ENCODE measurements at regions not wholly inside any gene's neighbourhood (a gene's known extent, or its start where the extent isn't known, plus 50 kb on each side); places are given as distances from the start of the nearest gene placed in this dataset.
"Not testable (repeated sequence)": the region's sequence is repeated elsewhere in the genome, so short reads cannot be mapped to it uniquely, and the experiment has no call there.

DNA sequence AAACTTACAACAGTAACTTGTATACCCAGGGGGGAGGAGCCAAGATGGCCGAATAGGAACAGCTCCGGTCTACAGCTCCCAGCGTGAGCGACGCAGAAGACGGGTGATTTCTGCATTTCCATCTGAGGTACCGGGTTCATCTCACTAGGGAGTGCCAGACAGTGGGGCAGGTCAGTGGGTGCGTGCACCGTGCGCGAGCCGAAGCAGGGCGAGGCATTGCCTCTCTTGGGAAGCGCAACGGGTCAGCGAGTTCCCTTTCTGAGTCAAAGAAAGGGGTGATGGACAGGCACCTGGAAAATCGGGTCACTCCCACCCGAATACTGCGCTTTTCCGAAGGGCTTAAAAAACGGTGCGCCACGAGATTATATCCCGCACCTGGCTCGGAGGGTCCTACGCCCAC lies 278.8 kb downstream of the FAM47B start:
- H3K4me3 ChIP-seq (replicated peaks; ENCODE audit: low read depth, low read length); DNase-seq (ENCODE audit: extremely low read depth, insufficient read length); H3K27me3 ChIP-seq (replicated peaks; ENCODE audit: control insufficient read depth, insufficient read depth, low read length); H3K36me3 ChIP-seq (ENCODE audit: control insufficient read depth, insufficient read depth, low read length): not testable (repeated sequence)

DNA sequence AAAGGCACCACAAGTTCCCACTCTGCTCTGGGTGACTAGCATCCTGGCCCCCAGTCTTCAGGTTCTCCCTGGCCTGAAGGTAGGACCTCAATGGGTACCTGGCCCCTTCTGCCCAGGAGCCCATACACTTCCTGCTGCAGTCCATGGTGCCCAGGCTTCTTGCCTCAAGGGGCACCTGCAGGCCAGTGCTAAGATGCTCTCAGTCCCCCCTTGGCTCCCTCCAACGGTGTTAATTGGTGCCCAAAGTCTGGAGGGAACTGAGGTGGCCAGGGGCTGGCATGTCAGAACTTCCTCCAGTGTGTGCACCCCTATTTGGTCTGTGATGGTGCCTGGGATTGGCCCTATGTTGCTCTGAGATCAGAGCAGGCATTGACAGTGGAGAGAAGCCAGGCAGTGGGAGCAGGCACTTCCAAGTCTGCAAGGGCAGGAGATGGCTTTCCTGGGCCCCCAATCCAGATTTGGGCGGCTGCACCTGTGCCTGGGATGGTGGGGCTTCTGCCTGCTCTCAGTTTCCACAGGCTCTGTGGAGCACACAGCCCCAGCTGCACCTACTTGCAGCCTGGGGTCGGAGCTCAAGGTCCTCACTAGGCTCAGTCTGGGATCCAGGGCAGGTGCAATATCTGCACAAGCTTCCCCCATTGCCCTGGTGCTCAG lies 301.6 kb downstream of the FAM47B start:
- TF ChIP-seq, protein P1, sequence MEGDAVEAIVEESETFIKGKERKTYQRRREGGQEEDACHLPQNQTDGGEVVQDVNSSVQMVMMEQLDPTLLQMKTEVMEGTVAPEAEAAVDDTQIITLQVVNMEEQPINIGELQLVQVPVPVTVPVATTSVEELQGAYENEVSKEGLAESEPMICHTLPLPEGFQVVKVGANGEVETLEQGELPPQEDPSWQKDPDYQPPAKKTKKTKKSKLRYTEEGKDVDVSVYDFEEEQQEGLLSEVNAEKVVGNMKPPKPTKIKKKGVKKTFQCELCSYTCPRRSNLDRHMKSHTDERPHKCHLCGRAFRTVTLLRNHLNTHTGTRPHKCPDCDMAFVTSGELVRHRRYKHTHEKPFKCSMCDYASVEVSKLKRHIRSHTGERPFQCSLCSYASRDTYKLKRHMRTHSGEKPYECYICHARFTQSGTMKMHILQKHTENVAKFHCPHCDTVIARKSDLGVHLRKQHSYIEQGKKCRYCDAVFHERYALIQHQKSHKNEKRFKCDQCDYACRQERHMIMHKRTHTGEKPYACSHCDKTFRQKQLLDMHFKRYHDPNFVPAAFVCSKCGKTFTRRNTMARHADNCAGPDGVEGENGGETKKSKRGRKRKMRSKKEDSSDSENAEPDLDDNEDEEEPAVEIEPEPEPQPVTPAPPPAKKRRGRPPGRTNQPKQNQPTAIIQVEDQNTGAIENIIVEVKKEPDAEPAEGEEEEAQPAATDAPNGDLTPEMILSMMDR (IDR thresholded peaks at IDR 0.05; ENCODE audit: insufficient read depth, low read length, poor library complexity, severe bottlenecking) = no peak
- Histone ChIP-seq H3K4me3 (replicated peaks; ENCODE audit: low read depth, low read length) (no peak overlapping the region), H3K27me3 (replicated peaks; ENCODE audit: control insufficient read depth, insufficient read depth, low read length) (no peaks in the 10 kb centered on the region), H3K36me3 (ENCODE audit: control insufficient read depth, insufficient read depth, low read length) (no peaks in the 10 kb centered on the region)
- no peak for DNase-seq (ENCODE audit: extremely low read depth, insufficient read length)

DNA sequence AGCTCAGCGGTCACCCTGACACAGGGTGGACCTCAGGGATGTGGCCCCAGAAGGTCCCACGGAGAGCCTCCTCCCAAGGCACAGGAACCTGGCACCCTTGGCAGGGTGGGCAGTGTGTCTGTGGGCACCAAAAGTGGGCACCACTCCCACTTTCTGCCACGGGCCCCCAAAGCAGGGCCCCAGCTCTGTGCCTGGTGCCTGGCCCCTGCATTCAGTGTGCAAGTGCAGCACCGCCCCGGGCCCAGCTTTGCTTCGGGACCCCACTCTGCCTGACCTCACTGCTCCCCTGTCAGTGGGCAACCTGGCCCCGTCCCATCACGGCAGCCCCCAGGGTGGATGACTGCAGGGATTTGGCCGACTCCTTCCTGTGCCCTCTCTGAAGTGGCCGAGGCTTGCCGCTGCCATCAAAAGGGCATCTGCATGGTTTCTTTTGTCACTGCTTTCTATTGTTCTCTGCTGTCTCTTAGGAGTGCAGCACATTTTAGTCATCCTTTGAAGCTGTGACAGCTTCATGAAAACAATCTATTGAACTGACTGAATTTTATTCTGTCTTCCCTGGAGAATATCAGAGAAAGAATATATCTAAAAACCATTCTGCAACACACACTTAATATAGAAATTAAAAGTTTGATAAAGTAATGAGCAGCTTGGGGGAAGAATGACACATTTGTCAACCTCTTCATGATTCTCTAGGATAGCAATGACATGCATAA lies 302.4 kb downstream of the FAM47B start:
- TF ChIP-seq, protein P1 (IDR thresholded peaks at IDR 0.05; ENCODE audit: insufficient read depth, low read length, poor library complexity, severe bottlenecking) = no peak
- Histone ChIP-seq H3K27me3 (replicated peaks; ENCODE audit: control insufficient read depth, insufficient read depth, low read length) (no peaks in the 10 kb centered on the region), H3K4me3 (replicated peaks; ENCODE audit: low read depth, low read length) (no peak overlapping the region), H3K36me3 (ENCODE audit: control insufficient read depth, insufficient read depth, low read length) (no peaks in the 10 kb centered on the region)
- DNase-seq (ENCODE audit: extremely low read depth, insufficient read length) = no peak

DNA sequence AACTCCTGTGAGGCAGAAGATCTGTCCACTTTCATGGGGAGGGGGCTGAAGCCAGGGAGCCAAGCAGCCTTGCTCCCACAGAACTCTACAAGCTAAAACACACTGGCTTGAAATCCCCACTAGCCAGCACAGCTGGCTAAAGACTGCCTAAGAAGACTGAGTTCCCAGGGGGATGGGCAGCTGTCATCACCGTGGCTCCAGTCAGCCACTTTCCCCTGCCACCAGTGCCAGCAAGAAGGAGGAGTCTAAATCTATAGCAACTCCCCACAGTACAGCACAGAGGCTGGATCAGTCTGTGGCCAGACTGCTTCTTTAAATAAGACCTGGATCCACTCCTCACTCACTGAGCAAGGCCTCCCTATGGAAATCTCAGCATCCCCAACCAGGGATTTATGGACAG lies 308.6 kb downstream of the FAM47B start:
- no peak for DNase-seq (ENCODE audit: extremely low read depth, insufficient read length)
- TF ChIP-seq, protein P1 (IDR thresholded peaks at IDR 0.05; ENCODE audit: insufficient read depth, low read length, poor library complexity, severe bottlenecking) = no peak
- Histone ChIP-seq H3K36me3 (ENCODE audit: control insufficient read depth, insufficient read depth, low read length) (no peaks in the 10 kb centered on the region), H3K27me3 (replicated peaks; ENCODE audit: control insufficient read depth, insufficient read depth, low read length) (no peaks in the 10 kb centered on the region), H3K4me3 (replicated peaks; ENCODE audit: low read depth, low read length) (no peak overlapping the region)

DNA sequence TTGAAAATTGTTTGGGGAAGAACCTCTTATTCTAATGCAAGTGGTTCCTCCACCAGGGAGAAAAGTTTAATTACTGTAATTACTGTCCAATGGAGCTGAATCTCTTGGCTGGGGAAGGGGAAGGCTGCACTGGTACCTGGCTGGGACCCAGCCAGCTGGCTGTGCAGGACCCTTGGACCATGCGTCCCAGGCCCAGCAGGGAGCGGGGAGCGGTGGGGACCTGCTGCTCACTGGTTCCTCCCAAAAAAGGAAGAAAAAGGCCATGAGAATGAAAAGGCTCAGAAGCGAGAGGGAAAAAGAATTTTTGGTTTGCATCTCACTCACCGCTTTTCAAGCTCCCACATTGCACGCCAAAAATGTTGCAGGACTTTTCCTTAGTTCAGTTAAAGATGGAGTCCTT lies 333.5 kb downstream of the FAM47B start:
- no peaks in the 10 kb centered on the region for H3K36me3 ChIP-seq (ENCODE audit: control insufficient read depth, insufficient read depth, low read length)
- TF ChIP-seq, protein P1 (IDR thresholded peaks at IDR 0.05; ENCODE audit: insufficient read depth, low read length, poor library complexity, severe bottlenecking) = no peak
- no peaks in the 10 kb centered on the region for H3K27me3 ChIP-seq (replicated peaks; ENCODE audit: control insufficient read depth, insufficient read depth, low read length)
- DNase-seq (ENCODE audit: extremely low read depth, insufficient read length) = no peak
- H3K4me3 ChIP-seq (replicated peaks; ENCODE audit: low read depth, low read length) = no peak overlapping the region

DNA sequence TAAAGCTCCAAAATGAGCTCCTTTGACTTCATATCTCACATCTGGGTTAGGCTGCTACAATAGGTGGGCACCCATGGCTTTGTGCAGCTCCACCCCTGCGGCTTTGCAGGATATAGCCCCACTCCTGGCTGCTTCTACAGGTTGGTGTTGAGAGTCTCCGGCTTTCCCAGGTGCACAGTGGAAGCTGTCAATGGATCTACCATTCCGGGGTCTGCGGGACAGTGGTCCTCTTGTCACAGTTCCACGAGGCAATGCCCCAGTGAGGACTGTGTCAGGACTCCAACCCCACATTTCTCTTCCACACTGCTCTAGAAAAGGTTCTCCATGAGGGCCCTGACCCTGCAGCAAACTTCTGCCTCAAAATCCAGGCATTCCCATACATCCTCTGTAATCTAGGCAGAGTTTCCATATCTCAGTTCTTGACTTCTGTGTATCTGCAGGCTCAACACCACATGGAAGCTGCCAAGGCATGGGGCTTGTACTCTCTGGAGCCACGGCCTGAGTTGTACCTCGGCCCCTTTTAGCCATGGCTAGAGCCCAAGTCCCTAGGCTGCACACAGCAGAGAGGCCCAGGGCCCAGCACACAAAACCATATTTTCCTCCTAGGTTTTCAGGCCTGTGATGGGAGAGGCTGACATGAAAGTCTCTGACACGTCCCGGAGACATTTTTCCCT lies 342.8 kb downstream of the FAM47B start:
- TF ChIP-seq, protein P1 (IDR thresholded peaks at IDR 0.05; ENCODE audit: insufficient read depth, low read length, poor library complexity, severe bottlenecking) = no peak
- Histone ChIP-seq H3K4me3 (replicated peaks; ENCODE audit: low read depth, low read length) (no peak overlapping the region), H3K36me3 (ENCODE audit: control insufficient read depth, insufficient read depth, low read length) (no peaks in the 10 kb centered on the region), H3K27me3 (replicated peaks; ENCODE audit: control insufficient read depth, insufficient read depth, low read length) (no peaks in the 10 kb centered on the region)
- DNase-seq (ENCODE audit: extremely low read depth, insufficient read length) = no peak

All from GM06990 (cell line).